NT2/D1 (cell line): ENCODE measurements at regions not wholly inside any gene's neighbourhood (a gene's known extent, or its start where the extent isn't known, plus 50 kb on each side); places are given as distances from the start of the nearest gene placed in this dataset.
"Not testable (repeated sequence)": the region's sequence is repeated elsewhere in the genome, so short reads cannot be mapped to it uniquely, and the experiment has no call there.

Experiments used
- SUZ12 ChIP-seq: IDR thresholded peaks from 2 replicates; pipeline ENCODE4 v1.6.1; 2011; ENCODE audit not compliant: insufficient read length, insufficient read depth; ENCODE audit errors: extremely low read depth
- ZNF274 ChIP-seq: IDR thresholded peaks from 2 replicates; pipeline ENCODE4 v1.6.1; 2011; ENCODE audit warnings: mild to moderate bottlenecking, low read depth, low read length

DNA sequence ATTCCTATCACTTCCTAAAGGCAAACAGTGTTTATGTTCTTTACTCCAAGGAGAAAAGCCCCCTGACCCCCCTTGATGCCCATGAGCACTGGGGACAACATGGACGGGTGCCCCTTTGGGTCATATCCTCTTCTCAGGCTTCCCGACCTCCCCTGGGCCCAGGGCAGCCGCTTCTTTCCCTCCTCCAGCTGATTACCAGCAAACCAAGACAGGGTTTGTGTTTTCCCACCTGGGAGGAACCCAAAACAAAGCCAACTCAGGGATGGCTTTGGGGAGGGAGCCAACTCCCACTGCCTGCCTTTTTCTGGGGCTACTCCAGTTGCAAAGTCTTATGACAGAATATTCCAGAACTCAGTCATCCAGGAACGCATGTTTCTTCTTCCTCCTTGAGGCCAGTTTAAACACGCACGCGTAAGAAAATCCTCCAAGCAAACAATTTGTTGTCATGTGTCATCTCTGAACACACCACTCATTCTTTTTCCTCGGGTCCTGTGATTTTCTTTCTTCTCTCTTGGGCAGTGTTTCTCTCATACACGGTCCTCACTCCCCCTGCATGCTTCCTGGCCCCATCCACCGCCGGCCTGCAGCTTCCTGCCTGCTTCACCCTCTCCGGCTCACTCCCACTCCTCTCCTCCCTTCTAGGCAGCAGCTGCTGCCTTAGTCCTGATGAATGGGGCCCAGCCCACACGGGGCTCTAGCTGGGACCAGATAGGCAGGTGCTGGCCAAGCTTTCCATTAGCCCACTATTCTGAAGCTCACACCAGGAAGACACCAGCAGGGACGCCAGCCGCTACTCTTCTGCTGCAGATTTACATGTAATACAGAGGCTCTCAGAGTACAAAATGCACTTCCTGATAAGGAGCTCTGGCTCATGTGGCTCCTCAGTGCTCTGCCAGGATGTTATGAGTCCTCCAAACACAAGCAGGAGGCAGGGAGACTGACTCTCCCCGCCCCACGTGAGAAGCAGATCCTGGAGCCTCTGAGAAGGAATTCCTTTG, 116.7 kb upstream of the VOPP1 start:
- not testable (repeated sequence) for TF ChIP-seq ZNF274, SUZ12
